ENCODE measurements at regions not wholly inside any gene's neighbourhood (a gene's known extent, or its start where the extent isn't known, plus 50 kb on each side); places are given as distances from the start of the nearest gene placed in this dataset.

DNA sequence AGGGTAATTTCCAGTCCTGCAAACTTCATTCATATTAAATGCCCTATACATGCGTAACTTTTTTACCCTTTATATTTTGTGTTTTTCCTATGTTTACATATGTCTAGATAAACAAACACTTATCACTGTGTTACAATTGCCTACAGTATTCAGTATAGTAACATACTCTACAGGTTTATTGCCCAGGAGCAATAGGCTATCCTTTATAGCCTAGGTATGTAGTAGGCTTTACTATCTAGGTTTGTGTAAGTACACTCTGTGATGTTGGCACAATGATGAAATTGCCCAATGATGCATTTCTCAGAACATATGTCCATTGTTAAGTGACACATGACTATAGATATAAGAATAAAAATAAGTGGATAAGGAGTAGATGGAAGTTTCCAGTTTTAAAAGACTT is 345.5 kb upstream of the C1orf87 start:
- Histone ChIP-seq H3K27ac (ENCODE audit: extremely low read depth, low read depth, low read length) (no peak overlapping the region), H3K4me1 (ENCODE audit: control insufficient read depth, insufficient read depth, low read length) (no peaks in the 10 kb centered on the region), H3K9me3 (ENCODE audit: control insufficient read depth, insufficient read depth, low read depth, low read length) (no peaks in the 10 kb centered on the region), H3K36me3 (ENCODE audit: control insufficient read depth in 2 of 2, insufficient read depth in 1 of 2, low read length in 2 of 2) (no peaks in the 10 kb centered on the region), H3K4me3 (ENCODE audit: low read depth, low read length) (no peak overlapping the region)
- TF ChIP-seq, protein P1, sequence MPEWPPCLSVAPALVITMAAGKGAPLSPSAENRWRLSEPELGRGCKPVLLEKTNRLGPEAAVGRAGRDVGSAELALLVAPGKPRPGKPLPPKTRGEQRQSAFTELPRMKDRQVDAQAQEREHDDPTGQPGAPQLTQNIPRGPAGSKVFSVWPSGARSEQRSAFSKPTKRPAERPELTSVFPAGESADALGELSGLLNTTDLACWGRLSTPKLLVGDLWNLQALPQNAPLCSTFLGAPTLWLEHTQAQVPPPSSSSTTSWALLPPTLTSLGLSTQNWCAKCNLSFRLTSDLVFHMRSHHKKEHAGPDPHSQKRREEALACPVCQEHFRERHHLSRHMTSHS (tag by site-specific recombination; IDR thresholded peaks at IDR 0.05): no peak
- TF ChIP-seq ZNF169 (tag by site-specific recombination; IDR thresholded peaks at IDR 0.05) (no peak), ZNF623 (tag by site-specific recombination; IDR thresholded peaks at IDR 0.05) (no peak), KLF10 (tag by site-specific recombination; IDR thresholded peaks at IDR 0.05) (no peak), SETDB1 (IDR thresholded peaks at IDR 0.05; ENCODE audit: insufficient read length, low read length) (no peak), ZBTB8A (tag by site-specific recombination; IDR thresholded peaks at IDR 0.05) (no peak), ZNF629 (tag by site-specific recombination; IDR thresholded peaks at IDR 0.05) (no peak), ZNF24 (tag by site-specific recombination; IDR thresholded peaks at IDR 0.05) (no peak), ZXDB (tag by site-specific recombination; IDR thresholded peaks at IDR 0.05) (no peak), ZNF23 (tag by site-specific recombination; IDR thresholded peaks at IDR 0.05; ENCODE audit: borderline replicate concordance) (no peak)
- TF ChIP-seq, protein P2, sequence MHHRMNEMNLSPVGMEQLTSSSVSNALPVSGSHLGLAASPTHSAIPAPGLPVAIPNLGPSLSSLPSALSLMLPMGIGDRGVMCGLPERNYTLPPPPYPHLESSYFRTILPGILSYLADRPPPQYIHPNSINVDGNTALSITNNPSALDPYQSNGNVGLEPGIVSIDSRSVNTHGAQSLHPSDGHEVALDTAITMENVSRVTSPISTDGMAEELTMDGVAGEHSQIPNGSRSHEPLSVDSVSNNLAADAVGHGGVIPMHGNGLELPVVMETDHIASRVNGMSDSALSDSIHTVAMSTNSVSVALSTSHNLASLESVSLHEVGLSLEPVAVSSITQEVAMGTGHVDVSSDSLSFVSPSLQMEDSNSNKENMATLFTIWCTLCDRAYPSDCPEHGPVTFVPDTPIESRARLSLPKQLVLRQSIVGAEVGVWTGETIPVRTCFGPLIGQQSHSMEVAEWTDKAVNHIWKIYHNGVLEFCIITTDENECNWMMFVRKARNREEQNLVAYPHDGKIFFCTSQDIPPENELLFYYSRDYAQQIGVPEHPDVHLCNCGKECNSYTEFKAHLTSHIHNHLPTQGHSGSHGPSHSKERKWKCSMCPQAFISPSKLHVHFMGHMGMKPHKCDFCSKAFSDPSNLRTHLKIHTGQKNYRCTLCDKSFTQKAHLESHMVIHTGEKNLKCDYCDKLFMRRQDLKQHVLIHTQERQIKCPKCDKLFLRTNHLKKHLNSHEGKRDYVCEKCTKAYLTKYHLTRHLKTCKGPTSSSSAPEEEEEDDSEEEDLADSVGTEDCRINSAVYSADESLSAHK (tag by site-specific recombination; IDR thresholded peaks at IDR 0.05): no peak
- TF ChIP-seq, protein P3, sequence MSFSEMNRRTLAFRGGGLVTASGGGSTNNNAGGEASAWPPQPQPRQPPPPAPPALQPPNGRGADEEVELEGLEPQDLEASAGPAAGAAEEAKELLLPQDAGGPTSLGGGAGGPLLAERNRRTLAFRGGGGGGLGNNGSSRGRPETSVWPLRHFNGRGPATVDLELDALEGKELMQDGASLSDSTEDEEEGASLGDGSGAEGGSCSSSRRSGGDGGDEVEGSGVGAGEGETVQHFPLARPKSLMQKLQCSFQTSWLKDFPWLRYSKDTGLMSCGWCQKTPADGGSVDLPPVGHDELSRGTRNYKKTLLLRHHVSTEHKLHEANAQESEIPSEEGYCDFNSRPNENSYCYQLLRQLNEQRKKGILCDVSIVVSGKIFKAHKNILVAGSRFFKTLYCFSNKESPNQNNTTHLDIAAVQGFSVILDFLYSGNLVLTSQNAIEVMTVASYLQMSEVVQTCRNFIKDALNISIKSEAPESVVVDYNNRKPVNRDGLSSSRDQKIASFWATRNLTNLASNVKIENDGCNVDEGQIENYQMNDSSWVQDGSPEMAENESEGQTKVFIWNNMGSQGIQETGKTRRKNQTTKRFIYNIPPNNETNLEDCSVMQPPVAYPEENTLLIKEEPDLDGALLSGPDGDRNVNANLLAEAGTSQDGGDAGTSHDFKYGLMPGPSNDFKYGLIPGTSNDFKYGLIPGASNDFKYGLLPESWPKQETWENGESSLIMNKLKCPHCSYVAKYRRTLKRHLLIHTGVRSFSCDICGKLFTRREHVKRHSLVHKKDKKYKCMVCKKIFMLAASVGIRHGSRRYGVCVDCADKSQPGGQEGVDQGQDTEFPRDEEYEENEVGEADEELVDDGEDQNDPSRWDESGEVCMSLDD (tag by site-specific recombination; IDR thresholded peaks at IDR 0.05): no peak
- TF ChIP-seq, protein P4, sequence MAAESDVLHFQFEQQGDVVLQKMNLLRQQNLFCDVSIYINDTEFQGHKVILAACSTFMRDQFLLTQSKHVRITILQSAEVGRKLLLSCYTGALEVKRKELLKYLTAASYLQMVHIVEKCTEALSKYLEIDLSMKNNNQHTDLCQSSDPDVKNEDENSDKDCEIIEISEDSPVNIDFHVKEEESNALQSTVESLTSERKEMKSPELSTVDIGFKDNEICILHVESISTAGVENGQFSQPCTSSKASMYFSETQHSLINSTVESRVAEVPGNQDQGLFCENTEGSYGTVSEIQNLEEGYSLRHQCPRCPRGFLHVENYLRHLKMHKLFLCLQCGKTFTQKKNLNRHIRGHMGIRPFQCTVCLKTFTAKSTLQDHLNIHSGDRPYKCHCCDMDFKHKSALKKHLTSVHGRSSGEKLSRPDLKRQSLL (tag by site-specific recombination; IDR thresholded peaks at IDR 0.05): no peak
- POLR2A ChIA-PET: no interaction called here
- CTCF ChIA-PET: no interaction called here

DNA sequence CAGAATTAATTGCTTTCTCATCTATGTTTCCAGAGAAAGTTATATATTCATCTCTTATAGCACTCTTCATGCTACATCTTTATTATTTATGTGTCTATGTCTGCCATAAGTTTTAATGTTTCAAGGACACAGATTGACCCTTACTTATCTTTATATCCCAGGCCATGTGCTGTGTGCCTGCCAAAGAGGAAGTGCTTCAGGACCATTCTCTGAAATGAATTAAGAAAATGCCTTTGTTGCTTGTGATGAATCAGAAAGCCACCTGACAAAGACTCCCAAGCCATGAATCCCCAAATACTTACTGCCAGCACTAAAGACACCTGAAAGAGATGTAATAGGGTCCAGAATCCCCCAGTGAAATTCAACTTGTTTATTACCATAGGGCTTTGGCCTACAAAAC is 342.1 kb upstream of the C1orf87 start:
- Histone ChIP-seq H3K36me3 (ENCODE audit: control insufficient read depth in 2 of 2, insufficient read depth in 1 of 2, low read length in 2 of 2) (no peaks in the 10 kb centered on the region), H3K9me3 (ENCODE audit: control insufficient read depth, insufficient read depth, low read depth, low read length) (no peaks in the 10 kb centered on the region), H3K4me3 (ENCODE audit: low read depth, low read length) (no peak overlapping the region), H3K4me1 (ENCODE audit: control insufficient read depth, insufficient read depth, low read length) (no peaks in the 10 kb centered on the region), H3K27ac (ENCODE audit: extremely low read depth, low read depth, low read length) (no peak overlapping the region)
- ChIA-PET CTCF (no interaction called here), POLR2A (no interaction called here)
- TF ChIP-seq ZNF600 (tag by site-specific recombination; IDR thresholded peaks at IDR 0.05) (no peak), KLF16 (tag by site-specific recombination; IDR thresholded peaks at IDR 0.05) (no peak), ZNF16 (tag by site-specific recombination; IDR thresholded peaks at IDR 0.05; ENCODE audit: low read depth) (no peak), ZNF175 (tag by site-specific recombination; IDR thresholded peaks at IDR 0.05) (no peak), REPIN1 (tag by site-specific recombination; IDR thresholded peaks at IDR 0.05; ENCODE audit: low read depth) (no peak), OVOL3 (tag by site-specific recombination; IDR thresholded peaks at IDR 0.05) (no peak), HOXC10 (CRISPR knock-in tag; IDR thresholded peaks at IDR 0.05) (no peak)
- TF ChIP-seq, protein P5, sequence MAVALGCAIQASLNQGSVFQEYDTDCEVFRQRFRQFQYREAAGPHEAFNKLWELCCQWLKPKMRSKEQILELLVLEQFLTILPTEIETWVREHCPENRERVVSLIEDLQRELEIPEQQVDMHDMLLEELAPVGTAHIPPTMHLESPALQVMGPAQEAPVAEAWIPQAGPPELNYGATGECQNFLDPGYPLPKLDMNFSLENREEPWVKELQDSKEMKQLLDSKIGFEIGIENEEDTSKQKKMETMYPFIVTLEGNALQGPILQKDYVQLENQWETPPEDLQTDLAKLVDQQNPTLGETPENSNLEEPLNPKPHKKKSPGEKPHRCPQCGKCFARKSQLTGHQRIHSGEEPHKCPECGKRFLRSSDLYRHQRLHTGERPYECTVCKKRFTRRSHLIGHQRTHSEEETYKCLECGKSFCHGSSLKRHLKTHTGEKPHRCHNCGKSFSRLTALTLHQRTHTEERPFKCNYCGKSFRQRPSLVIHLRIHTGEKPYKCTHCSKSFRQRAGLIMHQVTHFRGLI (tag by site-specific recombination; IDR thresholded peaks at IDR 0.05): no peak
- TF ChIP-seq, protein P6, sequence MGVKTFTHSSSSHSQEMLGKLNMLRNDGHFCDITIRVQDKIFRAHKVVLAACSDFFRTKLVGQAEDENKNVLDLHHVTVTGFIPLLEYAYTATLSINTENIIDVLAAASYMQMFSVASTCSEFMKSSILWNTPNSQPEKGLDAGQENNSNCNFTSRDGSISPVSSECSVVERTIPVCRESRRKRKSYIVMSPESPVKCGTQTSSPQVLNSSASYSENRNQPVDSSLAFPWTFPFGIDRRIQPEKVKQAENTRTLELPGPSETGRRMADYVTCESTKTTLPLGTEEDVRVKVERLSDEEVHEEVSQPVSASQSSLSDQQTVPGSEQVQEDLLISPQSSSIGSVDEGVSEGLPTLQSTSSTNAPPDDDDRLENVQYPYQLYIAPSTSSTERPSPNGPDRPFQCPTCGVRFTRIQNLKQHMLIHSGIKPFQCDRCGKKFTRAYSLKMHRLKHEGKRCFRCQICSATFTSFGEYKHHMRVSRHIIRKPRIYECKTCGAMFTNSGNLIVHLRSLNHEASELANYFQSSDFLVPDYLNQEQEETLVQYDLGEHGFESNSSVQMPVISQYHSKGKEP (tag by site-specific recombination; IDR thresholded peaks at IDR 0.05): no peak
- TF ChIP-seq, protein P7, sequence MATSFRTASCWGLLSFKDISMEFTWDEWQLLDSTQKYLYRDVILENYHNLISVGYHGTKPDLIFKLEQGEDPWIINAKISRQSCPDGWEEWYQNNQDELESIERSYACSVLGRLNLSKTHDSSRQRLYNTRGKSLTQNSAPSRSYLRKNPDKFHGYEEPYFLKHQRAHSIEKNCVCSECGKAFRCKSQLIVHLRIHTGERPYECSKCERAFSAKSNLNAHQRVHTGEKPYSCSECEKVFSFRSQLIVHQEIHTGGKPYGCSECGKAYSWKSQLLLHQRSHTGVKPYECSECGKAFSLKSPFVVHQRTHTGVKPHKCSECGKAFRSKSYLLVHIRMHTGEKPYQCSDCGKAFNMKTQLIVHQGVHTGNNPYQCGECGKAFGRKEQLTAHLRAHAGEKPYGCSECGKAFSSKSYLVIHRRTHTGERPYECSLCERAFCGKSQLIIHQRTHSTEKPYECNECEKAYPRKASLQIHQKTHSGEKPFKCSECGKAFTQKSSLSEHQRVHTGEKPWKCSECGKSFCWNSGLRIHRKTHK (tag by site-specific recombination; IDR thresholded peaks at IDR 0.05): no peak

All from HEK293 (cell line).